ENCODE measurements at regions not wholly inside any gene's neighbourhood (a gene's known extent, or its start where the extent isn't known, plus 50 kb on each side); places are given as distances from the start of the nearest gene placed in this dataset.

DNA sequence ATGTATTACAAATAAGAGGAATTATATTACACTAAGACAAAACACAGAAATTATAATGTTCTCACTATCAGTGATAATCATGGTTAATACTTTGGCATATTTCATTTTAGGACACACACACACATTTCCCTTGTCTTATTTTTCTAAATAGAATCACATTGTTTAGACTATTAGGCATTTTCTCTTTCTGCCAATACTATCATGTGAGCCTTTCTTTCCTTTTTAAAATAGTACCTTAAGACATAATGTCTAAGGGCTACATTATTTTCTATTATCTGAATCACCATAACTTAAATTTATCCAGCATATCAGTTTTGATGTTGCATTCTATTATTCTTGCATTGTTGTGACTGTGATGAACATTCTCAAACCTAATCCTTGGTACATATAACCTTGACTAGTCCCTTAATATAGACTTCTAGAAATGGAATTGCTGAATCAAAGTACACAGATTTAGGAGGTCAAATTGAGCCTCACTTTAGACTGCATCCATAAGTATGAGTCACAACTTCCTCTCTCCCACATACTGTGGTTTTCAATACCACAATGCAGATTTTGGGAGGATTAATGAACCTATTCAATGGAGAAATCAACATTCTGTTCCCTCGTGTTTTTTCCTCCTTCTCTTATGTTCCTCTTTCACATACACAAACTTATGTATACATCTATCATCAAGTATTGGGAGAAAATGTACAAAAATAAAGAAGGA is 212.6 kb downstream of the MOXD1 start:
- TF ChIP-seq CTCF (IDR thresholded peaks at IDR 0.05), result no peak
- TF ChIP-seq POLR2A (IDR thresholded peaks at IDR 0.05), result no peak

All from thyroid gland (tissue), 4 donors.